NB4 (cell line): ENCODE measurements at regions not wholly inside any gene's neighbourhood (a gene's known extent, or its start where the extent isn't known, plus 50 kb on each side); places are given as distances from the start of the nearest gene placed in this dataset.

Experiments used
- DNase-seq: peaks from one replicate; pipeline ENCODE4 v3.0.0; 2010; ENCODE audit warnings: low read depth
- H3K4me3 ChIP-seq: one replicate; pipeline ENCODE4 v1.5.1; 2011; ENCODE audit warnings: mild to moderate bottlenecking, low read depth, low read length, moderate library complexity
- MYC ChIP-seq: IDR thresholded peaks from 2 replicates; pipeline ENCODE4 v1.6.1; 2011; ENCODE audit warnings: low read depth, low read length
- POLR2A ChIP-seq: IDR thresholded peaks from 2 replicates; pipeline ENCODE4 v1.6.1; 2011; ENCODE audit warnings: mild to moderate bottlenecking; ENCODE audit not compliant: insufficient read length; ENCODE audit errors: extremely low read depth
- TF ChIP-seq, protein P1 (sequence below): IDR thresholded peaks from 2 replicates; pipeline ENCODE4 v1.6.1; 2011; ENCODE audit warnings: low read depth, low read length
- TF ChIP-seq, protein P2 (sequence below): IDR thresholded peaks from one replicate; pipeline ENCODE4 v1.5.1; 2012; ENCODE audit warnings: low read depth, low read length

DNA sequence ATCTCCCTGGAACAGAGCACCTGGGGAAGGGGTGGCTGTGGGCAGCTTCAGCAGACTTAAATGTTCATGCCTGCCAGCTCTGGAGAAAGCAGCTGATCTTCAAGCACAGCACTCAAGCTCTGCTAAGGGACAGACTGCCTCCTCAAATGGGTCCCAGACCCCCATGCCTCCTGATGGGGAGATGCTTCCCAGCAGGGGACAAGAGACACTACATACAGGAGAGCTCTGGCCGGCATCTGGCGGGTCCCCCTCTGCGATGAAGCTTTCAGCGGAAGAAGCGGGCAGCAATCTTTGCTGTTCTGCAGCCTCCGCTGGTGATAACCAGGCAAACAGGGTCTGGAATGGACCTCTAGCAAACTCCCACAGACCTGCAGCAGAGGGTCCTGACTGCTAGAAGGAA is 294.8 kb downstream of the RND3 start:
- DNase-seq: no peak
- TF ChIP-seq, protein P1, sequence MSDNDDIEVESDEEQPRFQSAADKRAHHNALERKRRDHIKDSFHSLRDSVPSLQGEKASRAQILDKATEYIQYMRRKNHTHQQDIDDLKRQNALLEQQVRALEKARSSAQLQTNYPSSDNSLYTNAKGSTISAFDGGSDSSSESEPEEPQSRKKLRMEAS: no peak
- TF ChIP-seq MYC (no peak), POLR2A (no peak)
- TF ChIP-seq, protein P2, sequence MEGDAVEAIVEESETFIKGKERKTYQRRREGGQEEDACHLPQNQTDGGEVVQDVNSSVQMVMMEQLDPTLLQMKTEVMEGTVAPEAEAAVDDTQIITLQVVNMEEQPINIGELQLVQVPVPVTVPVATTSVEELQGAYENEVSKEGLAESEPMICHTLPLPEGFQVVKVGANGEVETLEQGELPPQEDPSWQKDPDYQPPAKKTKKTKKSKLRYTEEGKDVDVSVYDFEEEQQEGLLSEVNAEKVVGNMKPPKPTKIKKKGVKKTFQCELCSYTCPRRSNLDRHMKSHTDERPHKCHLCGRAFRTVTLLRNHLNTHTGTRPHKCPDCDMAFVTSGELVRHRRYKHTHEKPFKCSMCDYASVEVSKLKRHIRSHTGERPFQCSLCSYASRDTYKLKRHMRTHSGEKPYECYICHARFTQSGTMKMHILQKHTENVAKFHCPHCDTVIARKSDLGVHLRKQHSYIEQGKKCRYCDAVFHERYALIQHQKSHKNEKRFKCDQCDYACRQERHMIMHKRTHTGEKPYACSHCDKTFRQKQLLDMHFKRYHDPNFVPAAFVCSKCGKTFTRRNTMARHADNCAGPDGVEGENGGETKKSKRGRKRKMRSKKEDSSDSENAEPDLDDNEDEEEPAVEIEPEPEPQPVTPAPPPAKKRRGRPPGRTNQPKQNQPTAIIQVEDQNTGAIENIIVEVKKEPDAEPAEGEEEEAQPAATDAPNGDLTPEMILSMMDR: no peak
- no peak overlapping the region for H3K4me3 ChIP-seq

DNA sequence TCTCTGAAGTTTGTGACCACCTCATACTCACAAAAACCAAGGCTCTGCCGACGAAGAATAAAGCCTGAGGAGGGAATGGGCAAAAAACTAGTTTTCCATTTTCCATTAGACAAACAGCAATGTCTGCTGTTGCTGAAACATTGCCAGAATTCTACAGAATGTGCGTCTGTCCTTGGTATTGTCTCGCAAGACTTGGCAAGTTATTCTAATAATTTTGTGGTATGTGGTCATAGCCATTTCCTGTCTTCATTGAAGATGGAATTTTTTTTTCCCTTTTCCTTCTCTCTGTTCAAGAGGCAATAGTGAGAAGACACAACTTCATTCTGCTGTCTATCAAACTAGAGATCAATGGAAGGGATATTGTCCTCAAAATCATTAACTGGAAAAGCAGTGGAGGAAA is 296.1 kb downstream of the RND3 start:
- DNase-seq: no peak
- TF ChIP-seq, protein P1: no peak
- TF ChIP-seq POLR2A: no peak
- no peak for TF ChIP-seq MYC
- TF ChIP-seq, protein P2: no peak
- H3K4me3 ChIP-seq: no peak overlapping the region

DNA sequence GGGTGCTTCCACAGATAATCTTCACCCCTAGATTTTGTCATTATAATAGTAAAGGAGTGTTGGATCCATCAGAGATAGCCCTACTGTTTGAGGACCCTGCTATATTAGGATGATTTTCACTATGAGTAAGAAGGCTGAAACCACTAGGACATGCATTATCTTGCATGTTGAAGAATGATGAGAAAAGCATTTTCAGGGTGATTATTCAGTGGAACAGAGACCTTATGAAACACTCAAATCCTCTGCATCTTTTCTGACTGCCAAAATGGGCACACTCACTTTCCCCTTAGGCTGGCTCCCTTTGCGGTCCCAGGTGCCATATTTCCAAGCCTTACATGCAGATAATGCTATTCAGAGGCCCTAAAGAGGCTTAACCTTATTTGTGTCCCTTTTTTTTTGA is 296.9 kb downstream of the RND3 start:
- no peak for DNase-seq
- TF ChIP-seq, protein P2: no peak
- TF ChIP-seq MYC (no peak), POLR2A (no peak)
- TF ChIP-seq, protein P1: no peak
- no peak overlapping the region for H3K4me3 ChIP-seq

DNA sequence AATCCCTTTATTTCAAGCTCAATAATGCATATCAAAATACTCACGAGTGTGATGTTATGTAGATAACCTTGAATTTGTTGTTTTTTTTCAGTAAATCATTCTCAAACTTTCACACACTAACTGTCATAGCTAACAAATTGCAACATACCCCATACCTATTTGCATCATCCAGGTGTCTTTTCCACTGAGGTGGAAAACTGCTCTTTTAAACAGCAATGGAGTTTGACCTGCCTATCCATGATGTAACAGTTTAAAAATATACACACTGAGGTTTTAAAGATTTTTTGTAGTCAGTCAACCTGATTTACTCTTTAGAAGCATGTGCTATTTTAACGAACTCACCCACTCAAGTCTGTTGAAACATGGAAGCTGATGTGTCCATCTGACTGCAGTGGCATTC is 298.7 kb downstream of the RND3 start:
- TF ChIP-seq, protein P1: no peak
- TF ChIP-seq, protein P2: no peak
- TF ChIP-seq MYC (no peak), POLR2A (no peak)
- no peak overlapping the region for H3K4me3 ChIP-seq
- no peak for DNase-seq

DNA sequence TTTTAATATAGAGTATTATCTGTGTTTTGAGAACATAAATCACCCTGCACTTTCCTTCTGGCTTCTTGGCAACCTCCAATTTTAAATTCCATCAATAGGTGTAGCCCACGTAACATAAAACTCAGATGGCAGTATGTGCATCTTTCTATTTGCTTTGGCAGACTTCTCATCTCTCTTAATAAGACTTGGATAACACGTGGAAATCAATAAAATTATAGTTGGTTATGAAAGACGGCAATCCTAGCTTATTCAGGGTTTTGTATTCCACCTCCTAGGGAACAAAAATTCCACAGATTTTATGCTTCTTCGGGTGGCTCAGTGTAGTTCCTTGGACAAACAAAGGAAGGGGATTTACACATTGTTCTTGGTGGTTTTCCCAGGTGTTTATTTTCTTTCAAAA is 299.3 kb downstream of the RND3 start:
- TF ChIP-seq, protein P2: no peak
- TF ChIP-seq, protein P1: no peak
- TF ChIP-seq POLR2A (no peak), MYC (no peak)
- no peak for DNase-seq
- H3K4me3 ChIP-seq: no peak overlapping the region

DNA sequence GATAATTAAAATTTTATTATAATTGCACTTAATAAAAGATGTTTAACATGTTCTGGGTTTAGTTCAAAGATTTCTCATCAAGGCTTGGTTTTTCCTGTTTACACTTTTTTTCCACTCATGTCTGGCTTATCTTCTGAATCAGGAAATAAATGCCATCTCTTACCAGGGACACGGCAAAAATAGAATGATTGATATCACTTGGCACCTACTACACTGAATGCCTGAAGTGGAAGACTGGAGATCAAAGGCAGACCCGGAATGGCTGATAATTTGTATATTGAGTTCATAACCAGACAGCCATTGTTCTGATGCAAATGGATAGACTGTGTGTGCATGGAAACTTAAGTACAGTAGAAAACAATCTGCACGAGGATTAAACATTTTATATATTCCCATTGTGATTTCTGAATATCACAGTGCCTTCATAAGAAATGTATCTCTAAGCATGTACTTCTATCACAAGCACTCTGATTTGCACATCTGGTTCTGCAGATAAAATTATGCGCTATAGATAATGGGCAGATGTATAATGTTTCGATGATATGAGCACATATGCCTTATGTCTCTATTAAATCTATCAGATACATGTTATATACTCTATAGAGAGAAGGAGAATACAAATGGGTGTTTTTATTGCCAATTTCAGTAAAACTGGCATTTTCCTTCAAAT is 304.8 kb downstream of the RND3 start:
- DNase-seq: no peak
- TF ChIP-seq POLR2A: no peak
- TF ChIP-seq, protein P1: no peak
- no peak for TF ChIP-seq MYC
- TF ChIP-seq, protein P2: no peak
- H3K4me3 ChIP-seq: no peak overlapping the region
